ENCODE measurements at regions not wholly inside any gene's neighbourhood (a gene's known extent, or its start where the extent isn't known, plus 50 kb on each side); places are given as distances from the start of the nearest gene placed in this dataset.

DNA sequence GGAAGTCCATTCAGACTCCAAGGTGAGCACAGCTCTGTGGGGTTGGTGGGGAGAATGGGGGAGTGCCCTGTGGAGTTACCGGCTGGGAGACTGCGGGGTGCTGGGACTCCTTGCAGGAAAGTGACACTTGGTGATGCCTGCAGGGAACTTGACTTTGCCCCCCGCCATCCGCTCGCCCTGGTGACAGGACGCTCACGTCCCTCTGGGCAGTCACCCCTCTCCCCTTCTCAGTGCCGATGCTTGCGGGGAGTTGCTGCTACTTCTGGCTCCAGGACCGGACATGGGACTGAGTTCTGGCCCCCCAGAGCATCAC is 209.5 kb upstream of the C1orf174 start:
- TF ChIP-seq, protein P1, sequence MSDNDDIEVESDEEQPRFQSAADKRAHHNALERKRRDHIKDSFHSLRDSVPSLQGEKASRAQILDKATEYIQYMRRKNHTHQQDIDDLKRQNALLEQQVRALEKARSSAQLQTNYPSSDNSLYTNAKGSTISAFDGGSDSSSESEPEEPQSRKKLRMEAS (IDR thresholded peaks at IDR 0.05) = no peak
- TF ChIP-seq SP1 (IDR thresholded peaks at IDR 0.05) = no peak
- TF ChIP-seq FOXA2 (IDR thresholded peaks at IDR 0.05) = no peak
- no peak for TF ChIP-seq YY1 (IDR thresholded peaks at IDR 0.05)
- TF ChIP-seq GABPA (IDR thresholded peaks at IDR 0.05 in 1 of 2, conservative IDR thresholded peaks at IDR 0.05 in 1 of 2) = no peak
- no peak for TF ChIP-seq JUND (IDR thresholded peaks at IDR 0.05)
- TF ChIP-seq, protein P2, sequence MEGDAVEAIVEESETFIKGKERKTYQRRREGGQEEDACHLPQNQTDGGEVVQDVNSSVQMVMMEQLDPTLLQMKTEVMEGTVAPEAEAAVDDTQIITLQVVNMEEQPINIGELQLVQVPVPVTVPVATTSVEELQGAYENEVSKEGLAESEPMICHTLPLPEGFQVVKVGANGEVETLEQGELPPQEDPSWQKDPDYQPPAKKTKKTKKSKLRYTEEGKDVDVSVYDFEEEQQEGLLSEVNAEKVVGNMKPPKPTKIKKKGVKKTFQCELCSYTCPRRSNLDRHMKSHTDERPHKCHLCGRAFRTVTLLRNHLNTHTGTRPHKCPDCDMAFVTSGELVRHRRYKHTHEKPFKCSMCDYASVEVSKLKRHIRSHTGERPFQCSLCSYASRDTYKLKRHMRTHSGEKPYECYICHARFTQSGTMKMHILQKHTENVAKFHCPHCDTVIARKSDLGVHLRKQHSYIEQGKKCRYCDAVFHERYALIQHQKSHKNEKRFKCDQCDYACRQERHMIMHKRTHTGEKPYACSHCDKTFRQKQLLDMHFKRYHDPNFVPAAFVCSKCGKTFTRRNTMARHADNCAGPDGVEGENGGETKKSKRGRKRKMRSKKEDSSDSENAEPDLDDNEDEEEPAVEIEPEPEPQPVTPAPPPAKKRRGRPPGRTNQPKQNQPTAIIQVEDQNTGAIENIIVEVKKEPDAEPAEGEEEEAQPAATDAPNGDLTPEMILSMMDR (IDR thresholded peaks at IDR 0.05; ENCODE audit: low read depth, low read length, missing input control) = no peak
- no peak for TF ChIP-seq RAD21 (IDR thresholded peaks at IDR 0.05)
- TF ChIP-seq, protein P3, sequence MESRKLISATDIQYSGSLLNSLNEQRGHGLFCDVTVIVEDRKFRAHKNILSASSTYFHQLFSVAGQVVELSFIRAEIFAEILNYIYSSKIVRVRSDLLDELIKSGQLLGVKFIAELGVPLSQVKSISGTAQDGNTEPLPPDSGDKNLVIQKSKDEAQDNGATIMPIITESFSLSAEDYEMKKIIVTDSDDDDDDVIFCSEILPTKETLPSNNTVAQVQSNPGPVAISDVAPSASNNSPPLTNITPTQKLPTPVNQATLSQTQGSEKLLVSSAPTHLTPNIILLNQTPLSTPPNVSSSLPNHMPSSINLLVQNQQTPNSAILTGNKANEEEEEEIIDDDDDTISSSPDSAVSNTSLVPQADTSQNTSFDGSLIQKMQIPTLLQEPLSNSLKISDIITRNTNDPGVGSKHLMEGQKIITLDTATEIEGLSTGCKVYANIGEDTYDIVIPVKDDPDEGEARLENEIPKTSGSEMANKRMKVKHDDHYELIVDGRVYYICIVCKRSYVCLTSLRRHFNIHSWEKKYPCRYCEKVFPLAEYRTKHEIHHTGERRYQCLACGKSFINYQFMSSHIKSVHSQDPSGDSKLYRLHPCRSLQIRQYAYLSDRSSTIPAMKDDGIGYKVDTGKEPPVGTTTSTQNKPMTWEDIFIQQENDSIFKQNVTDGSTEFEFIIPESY (IDR thresholded peaks at IDR 0.05) = no peak
- no peak for TF ChIP-seq FOXA1 (IDR thresholded peaks at IDR 0.05)
- TF ChIP-seq, protein P4, sequence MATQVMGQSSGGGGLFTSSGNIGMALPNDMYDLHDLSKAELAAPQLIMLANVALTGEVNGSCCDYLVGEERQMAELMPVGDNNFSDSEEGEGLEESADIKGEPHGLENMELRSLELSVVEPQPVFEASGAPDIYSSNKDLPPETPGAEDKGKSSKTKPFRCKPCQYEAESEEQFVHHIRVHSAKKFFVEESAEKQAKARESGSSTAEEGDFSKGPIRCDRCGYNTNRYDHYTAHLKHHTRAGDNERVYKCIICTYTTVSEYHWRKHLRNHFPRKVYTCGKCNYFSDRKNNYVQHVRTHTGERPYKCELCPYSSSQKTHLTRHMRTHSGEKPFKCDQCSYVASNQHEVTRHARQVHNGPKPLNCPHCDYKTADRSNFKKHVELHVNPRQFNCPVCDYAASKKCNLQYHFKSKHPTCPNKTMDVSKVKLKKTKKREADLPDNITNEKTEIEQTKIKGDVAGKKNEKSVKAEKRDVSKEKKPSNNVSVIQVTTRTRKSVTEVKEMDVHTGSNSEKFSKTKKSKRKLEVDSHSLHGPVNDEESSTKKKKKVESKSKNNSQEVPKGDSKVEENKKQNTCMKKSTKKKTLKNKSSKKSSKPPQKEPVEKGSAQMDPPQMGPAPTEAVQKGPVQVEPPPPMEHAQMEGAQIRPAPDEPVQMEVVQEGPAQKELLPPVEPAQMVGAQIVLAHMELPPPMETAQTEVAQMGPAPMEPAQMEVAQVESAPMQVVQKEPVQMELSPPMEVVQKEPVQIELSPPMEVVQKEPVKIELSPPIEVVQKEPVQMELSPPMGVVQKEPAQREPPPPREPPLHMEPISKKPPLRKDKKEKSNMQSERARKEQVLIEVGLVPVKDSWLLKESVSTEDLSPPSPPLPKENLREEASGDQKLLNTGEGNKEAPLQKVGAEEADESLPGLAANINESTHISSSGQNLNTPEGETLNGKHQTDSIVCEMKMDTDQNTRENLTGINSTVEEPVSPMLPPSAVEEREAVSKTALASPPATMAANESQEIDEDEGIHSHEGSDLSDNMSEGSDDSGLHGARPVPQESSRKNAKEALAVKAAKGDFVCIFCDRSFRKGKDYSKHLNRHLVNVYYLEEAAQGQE (IDR thresholded peaks at IDR 0.05) = no peak
- Histone ChIP-seq H3K27ac (ENCODE audit: low read depth in 1 of 2, low read length in 2 of 2) (no peak overlapping the region), H3K36me3 (ENCODE audit: control insufficient read depth in 4 of 4, insufficient read depth in 3 of 4, low read depth in 1 of 4, low read length in 3 of 4) (no peaks in the 10 kb centered on the region), H3K9me3 (ENCODE audit: control insufficient read depth in 4 of 4, low read length in 3 of 4) (peaks cover 0 to 7% (median 3%) of the 10 kb centered on the region in 4 donors), H3K4me1 (ENCODE audit: control insufficient read depth in 4 of 4, insufficient read depth in 4 of 4, low read length in 3 of 4) (no peaks in the 10 kb centered on the region), H3K4me3 (ENCODE audit: low read depth in 1 of 3, low read length in 3 of 3) (no peak overlapping the region), H3K9ac (ENCODE audit: low read depth in 1 of 2, low read length in 2 of 2) (no peak overlapping the region), H3K27me3 (ENCODE audit: control insufficient read depth in 4 of 4, insufficient read depth in 4 of 4, low read length in 3 of 4) (peaks cover 0 to 2% (median 0%) of the 10 kb centered on the region in 4 donors)
- WGBS = 88% methylated on average over 10 of the region's 10 CpGs
- no peak for DNase-seq (ENCODE audit: low spot score)

DNA sequence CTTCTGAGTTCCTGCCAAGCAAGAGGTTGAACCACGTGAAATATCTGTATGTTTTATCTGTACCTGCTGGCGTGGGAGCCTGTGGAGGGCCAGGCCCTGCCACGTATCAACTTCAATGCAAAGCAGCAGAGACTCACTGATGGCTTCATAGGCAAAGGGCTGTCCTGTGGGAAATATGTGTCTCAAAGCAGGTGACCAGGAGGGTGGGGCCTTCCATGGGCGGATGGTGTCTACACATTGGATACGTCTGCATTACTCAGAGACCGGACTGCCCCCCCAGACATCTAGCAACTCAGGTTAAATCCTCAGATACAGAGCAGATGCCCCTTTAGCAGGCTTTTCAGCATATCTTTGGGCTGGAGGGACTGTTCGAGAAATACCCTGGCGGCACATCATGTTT is 210.8 kb upstream of the C1orf174 start:
- Histone ChIP-seq H3K4me3 (ENCODE audit: low read depth in 1 of 3, low read length in 3 of 3) (no peak overlapping the region), H3K4me1 (ENCODE audit: control insufficient read depth in 4 of 4, insufficient read depth in 4 of 4, low read length in 3 of 4) (no peaks in the 10 kb centered on the region), H3K36me3 (ENCODE audit: control insufficient read depth in 4 of 4, insufficient read depth in 3 of 4, low read depth in 1 of 4, low read length in 3 of 4) (no peaks in the 10 kb centered on the region), H3K9ac (ENCODE audit: low read depth in 1 of 2, low read length in 2 of 2) (no peak overlapping the region), H3K9me3 (ENCODE audit: control insufficient read depth in 4 of 4, low read length in 3 of 4) (peaks cover 0 to 8% (median 3%) of the 10 kb centered on the region in 4 donors), H3K27ac (ENCODE audit: low read depth in 1 of 2, low read length in 2 of 2) (no peak overlapping the region), H3K27me3 (ENCODE audit: control insufficient read depth in 4 of 4, insufficient read depth in 4 of 4, low read length in 3 of 4) (peaks cover 0 to 2% (median 0%) of the 10 kb centered on the region in 4 donors)
- TF ChIP-seq NR2F2 (IDR thresholded peaks at IDR 0.05) (no peak), GABPA (IDR thresholded peaks at IDR 0.05 in 1 of 2, conservative IDR thresholded peaks at IDR 0.05 in 1 of 2) (no peak), TAF1 (conservative IDR thresholded peaks at IDR 0.05) (no peak), FOXA1 (IDR thresholded peaks at IDR 0.05) (no peak), RAD21 (IDR thresholded peaks at IDR 0.05) (no peak), SP1 (IDR thresholded peaks at IDR 0.05) (no peak)
- TF ChIP-seq, protein P4 (IDR thresholded peaks at IDR 0.05) = no peak
- no peak for DNase-seq (ENCODE audit: low spot score)
- WGBS = 75% methylated on average over 8 of the region's 8 CpGs
